ENCODE measurements at regions not wholly inside any gene's neighbourhood (a gene's known extent, or its start where the extent isn't known, plus 50 kb on each side); places are given as distances from the start of the nearest gene placed in this dataset.

- ATAC-seq (no peak), DNase-seq (no peak)
- intact Hi-C loops (cut with micrococcal nuclease), result no loop called here
These were observed 189.9 kb downstream of the HUNK start for GRCh38 chr21:32062591-32063227.

- DNase-seq (no peak), ATAC-seq (no peak)
- intact Hi-C loops (cut with micrococcal nuclease), result no loop called here
These were observed 188.9 kb downstream of the HUNK start for GRCh38 chr21:32061729-32062128.

- intact Hi-C loops (cut with micrococcal nuclease), result no loop called here
- ATAC-seq (no peak), DNase-seq (no peak)
These were observed 184.0 kb downstream of the HUNK start for GRCh38 chr21:32056791-32057190.

GRCh38 chr21:32055305-32055704 is 182.5 kb downstream of the HUNK start:
- ATAC-seq, result no peak
- no peak for DNase-seq
- intact Hi-C loops (cut with micrococcal nuclease), result no loop called here

Data from left ventricle myocardium superior (tissue), 1 donor.